Endodermal cell (in vitro differentiated cells): ENCODE measurements at regions not wholly inside any gene's neighbourhood (a gene's known extent, or its start where the extent isn't known, plus 50 kb on each side); places are given as distances from the start of the nearest gene placed in this dataset.

Experiments used
- DNase-seq: peaks from one replicate; pipeline ENCODE4 v3.0.0-alpha.2; 2017
- H3K27ac ChIP-seq: 2 replicates; pipeline ENCODE4 v1.5.1; 2013; ENCODE audit warnings: mild to moderate bottlenecking, low read depth, low read length, moderate library complexity
- H3K27me3 ChIP-seq: 2 replicates; pipeline ENCODE4 v1.6.1; 2013; ENCODE audit warnings: mild to moderate bottlenecking, low read length, moderate library complexity; ENCODE audit not compliant: insufficient read depth, control insufficient read depth, poor library complexity, severe bottlenecking
- H3K36me3 ChIP-seq: 2 replicates; pipeline ENCODE4 v1.7.0; 2013; ENCODE audit warnings: mild to moderate bottlenecking, low read length, moderate library complexity; ENCODE audit not compliant: control insufficient read depth, insufficient read depth
- H3K4me1 ChIP-seq: one replicate; pipeline ENCODE4 v1.7.0; 2013; ENCODE audit warnings: low read length; ENCODE audit not compliant: control insufficient read depth, insufficient read depth
- H3K4me3 ChIP-seq: 2 replicates; pipeline ENCODE4 v1.5.1; 2013; ENCODE audit warnings: mild to moderate bottlenecking, low read length, moderate library complexity
- H3K9ac ChIP-seq: 2 replicates; pipeline ENCODE4 v1.6.1; 2013; ENCODE audit warnings: mild to moderate bottlenecking, low read length, moderate library complexity; ENCODE audit not compliant: poor library complexity, severe bottlenecking; ENCODE audit errors: extremely low read depth
- H3K9me3 ChIP-seq: 2 replicates; pipeline ENCODE4 v1.6.1; 2013; ENCODE audit warnings: mild to moderate bottlenecking, low read length, moderate library complexity; ENCODE audit not compliant: control insufficient read depth
- H3K27ac Mint-ChIP-seq: 2 replicates; pipeline ENCODE4 v1.8.0; 2020; ENCODE audit warnings: mixed read lengths
- H3K27me3 Mint-ChIP-seq: 2 replicates; pipeline ENCODE4 v1.8.0; 2021; ENCODE audit warnings: mild to moderate bottlenecking, mixed read lengths; ENCODE audit not compliant: insufficient read depth
- H3K36me3 Mint-ChIP-seq: 2 replicates; pipeline ENCODE4 v1.8.0; 2020; ENCODE audit warnings: low read depth, mixed read lengths
- H3K4me1 Mint-ChIP-seq: 2 replicates; pipeline ENCODE4 v1.8.0; 2020; ENCODE audit warnings: mixed read lengths
- H3K4me3 Mint-ChIP-seq: 2 replicates; pipeline ENCODE4 v1.8.0; 2020; ENCODE audit warnings: mild to moderate bottlenecking, moderate library complexity, mixed read lengths
- H3K9me3 Mint-ChIP-seq: 2 replicates; pipeline ENCODE4 v1.8.0; 2020; ENCODE audit warnings: mild to moderate bottlenecking, mixed read lengths
- WGBS, 2 experiments: methylation state at CpG; one replicate each; pipeline versions ENCODE4 v1.1.5 to v1.1.7; 2013; ENCODE audit warnings: missing lambda C conversion rate in 2 of 2, mixed read lengths in 1 of 2; ENCODE audit not compliant: insufficient coverage in 1 of 2, insufficient read length in 1 of 2; 5-methylcytosine and 5-hydroxymethylcytosine counted together
- TF ChIP-seq, protein P1 (sequence below): fragments of 200-600 bp; sonication (generic); conservative IDR thresholded peaks from 2 replicates; pipeline ENCODE4 v1.5.0; 2021; ENCODE audit warnings: antibody characterized with exemption, mild to moderate bottlenecking

DNA sequence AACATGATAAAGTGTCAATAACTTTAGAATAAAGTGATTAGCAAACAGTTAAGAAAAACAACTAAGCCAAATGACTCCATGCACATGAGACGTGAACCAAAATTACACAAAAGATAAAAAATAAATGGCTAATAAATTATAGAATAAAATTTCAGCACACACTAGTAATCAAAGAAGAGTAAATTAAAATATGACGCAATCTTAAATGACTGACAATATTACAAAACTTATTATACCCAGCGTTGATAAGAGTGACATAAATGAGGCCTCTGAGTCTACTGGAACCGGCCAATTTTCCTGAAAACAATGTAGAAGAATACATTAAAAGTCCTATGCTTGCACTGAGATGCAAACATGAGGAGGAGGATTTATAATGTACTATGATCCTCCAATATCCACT lies 187.4 kb downstream of the DHX15 start:
- Histone ChIP-seq H3K4me1 (no peaks in the 10 kb centered on the region), H3K9ac (no peak overlapping the region), H3K27me3 (no peaks in the 10 kb centered on the region), H3K4me3 (no peak overlapping the region), H3K36me3 (no peaks in the 10 kb centered on the region), H3K27ac (no peak overlapping the region), H3K9me3 (no peaks in the 10 kb centered on the region)
- H3K27ac Mint-ChIP-seq: no peak overlapping the region
- H3K27me3 Mint-ChIP-seq: peaks cover 24% of the 10 kb centered on the region
- WGBS, 2 experiments: 80 to 100% methylated on average over 1 to 2 of the region's 4 CpGs
- no peak overlapping the region for H3K4me3 Mint-ChIP-seq
- H3K36me3 Mint-ChIP-seq: no peaks in the 10 kb centered on the region
- H3K4me1 Mint-ChIP-seq: peaks cover 12% of the 10 kb centered on the region
- no peaks in the 10 kb centered on the region for H3K9me3 Mint-ChIP-seq
- TF ChIP-seq, protein P1, sequence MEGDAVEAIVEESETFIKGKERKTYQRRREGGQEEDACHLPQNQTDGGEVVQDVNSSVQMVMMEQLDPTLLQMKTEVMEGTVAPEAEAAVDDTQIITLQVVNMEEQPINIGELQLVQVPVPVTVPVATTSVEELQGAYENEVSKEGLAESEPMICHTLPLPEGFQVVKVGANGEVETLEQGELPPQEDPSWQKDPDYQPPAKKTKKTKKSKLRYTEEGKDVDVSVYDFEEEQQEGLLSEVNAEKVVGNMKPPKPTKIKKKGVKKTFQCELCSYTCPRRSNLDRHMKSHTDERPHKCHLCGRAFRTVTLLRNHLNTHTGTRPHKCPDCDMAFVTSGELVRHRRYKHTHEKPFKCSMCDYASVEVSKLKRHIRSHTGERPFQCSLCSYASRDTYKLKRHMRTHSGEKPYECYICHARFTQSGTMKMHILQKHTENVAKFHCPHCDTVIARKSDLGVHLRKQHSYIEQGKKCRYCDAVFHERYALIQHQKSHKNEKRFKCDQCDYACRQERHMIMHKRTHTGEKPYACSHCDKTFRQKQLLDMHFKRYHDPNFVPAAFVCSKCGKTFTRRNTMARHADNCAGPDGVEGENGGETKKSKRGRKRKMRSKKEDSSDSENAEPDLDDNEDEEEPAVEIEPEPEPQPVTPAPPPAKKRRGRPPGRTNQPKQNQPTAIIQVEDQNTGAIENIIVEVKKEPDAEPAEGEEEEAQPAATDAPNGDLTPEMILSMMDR: no peak
- no peak for DNase-seq

DNA sequence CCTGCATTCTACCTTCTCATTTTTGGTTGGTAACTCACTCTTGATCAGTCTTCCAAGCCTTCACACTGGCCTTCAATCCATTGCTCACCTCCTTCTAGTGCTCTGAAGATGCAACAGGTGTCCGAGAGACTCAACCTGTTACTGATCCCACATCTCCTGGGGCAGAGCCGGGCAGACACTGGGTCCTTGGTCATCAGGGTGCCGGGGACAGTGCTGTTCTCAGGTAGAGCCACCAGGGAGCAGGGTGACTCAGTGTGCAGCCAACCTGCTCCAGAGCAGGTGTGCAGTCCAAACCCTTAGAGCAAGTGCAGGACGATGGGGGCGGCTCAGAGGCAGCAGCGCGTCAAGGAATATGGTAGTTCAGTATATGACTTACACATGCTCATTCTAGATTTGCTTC lies 188.4 kb downstream of the DHX15 start:
- H3K9me3 Mint-ChIP-seq: no peaks in the 10 kb centered on the region
- WGBS, 2 experiments: 87 to 100% methylated on average over 6 to 7 of the region's 7 CpGs
- H3K4me3 ChIP-seq: no peak overlapping the region
- H3K9me3 ChIP-seq: no peaks in the 10 kb centered on the region
- DNase-seq: peak; percentile 73
- no peaks in the 10 kb centered on the region for H3K36me3 Mint-ChIP-seq
- no peaks in the 10 kb centered on the region for H3K27me3 ChIP-seq
- no peaks in the 10 kb centered on the region for H3K36me3 ChIP-seq
- TF ChIP-seq, protein P1: peak; percentile 67
- H3K9ac ChIP-seq: no peak overlapping the region
- no peak overlapping the region for H3K27ac Mint-ChIP-seq
- H3K4me1 Mint-ChIP-seq: peaks cover 12% of the 10 kb centered on the region
- no peaks in the 10 kb centered on the region for H3K4me1 ChIP-seq
- H3K4me3 Mint-ChIP-seq: no peak overlapping the region
- no peak overlapping the region for H3K27ac ChIP-seq
- H3K27me3 Mint-ChIP-seq: peaks cover 24% of the 10 kb centered on the region

DNA sequence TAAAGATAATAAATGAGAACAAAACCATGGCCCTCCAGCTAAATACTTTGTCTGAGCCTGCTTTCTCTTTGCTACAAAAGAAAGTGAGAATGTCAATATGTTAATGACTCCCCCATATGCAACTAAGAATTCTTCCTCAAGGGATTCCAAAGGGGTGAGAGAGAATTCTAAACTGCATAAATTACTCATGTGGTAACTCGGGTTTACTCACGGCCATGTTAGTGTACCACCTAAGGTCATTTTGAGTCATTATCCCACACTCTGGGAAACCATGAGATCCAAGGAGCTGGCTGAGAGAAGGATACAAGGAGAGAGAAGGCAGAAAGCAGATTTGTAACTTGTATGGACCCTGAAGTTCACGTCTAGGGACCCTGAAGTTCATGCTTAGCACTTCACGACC lies 190.3 kb downstream of the DHX15 start:
- WGBS, 2 experiments: 84 to 96% methylated on average over 3 to 4 of the region's 4 CpGs
- TF ChIP-seq, protein P1: no peak
- H3K4me1 Mint-ChIP-seq: peaks cover 15% of the 10 kb centered on the region
- H3K36me3 Mint-ChIP-seq: no peaks in the 10 kb centered on the region
- no peak overlapping the region for H3K27ac Mint-ChIP-seq
- H3K4me3 Mint-ChIP-seq: no peak overlapping the region
- H3K9me3 ChIP-seq: no peaks in the 10 kb centered on the region
- H3K4me3 ChIP-seq: no peak overlapping the region
- H3K9me3 Mint-ChIP-seq: no peaks in the 10 kb centered on the region
- H3K9ac ChIP-seq: no peak overlapping the region
- no peaks in the 10 kb centered on the region for H3K4me1 ChIP-seq
- no peaks in the 10 kb centered on the region for H3K27me3 ChIP-seq
- peaks cover 22% of the 10 kb centered on the region for H3K27me3 Mint-ChIP-seq
- H3K27ac ChIP-seq: no peak overlapping the region
- H3K36me3 ChIP-seq: no peaks in the 10 kb centered on the region
- DNase-seq: no peak
